ENCODE measurements at regions not wholly inside any gene's neighbourhood (a gene's known extent, or its start where the extent isn't known, plus 50 kb on each side); places are given as distances from the start of the nearest gene placed in this dataset.

DNA sequence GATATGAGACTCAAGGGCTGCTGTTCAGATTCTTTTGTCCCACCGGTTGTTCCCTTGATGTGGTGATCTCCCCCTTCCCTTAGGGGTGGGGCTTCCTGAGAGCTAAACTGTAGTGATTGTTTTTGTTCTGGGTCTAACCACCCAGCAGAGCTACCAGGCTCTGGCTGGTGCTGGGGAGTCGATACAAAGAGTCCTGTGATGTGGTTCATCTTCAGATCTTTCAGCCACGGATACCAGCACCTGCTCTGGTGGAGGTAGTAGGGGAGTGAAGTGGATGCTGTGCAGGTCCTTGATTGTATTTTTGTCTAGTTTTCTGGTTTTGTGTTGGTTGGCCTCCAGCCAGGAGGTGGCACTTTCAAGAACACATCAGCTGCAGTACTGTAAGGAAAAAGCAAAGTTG lies 801.6 kb downstream of the EPHA7 start:
- Histone ChIP-seq H3K4me3 (ENCODE audit: low read length) (no peak overlapping the region), H3K36me3 (replicated peaks; ENCODE audit: insufficient read depth, low read length) (no peaks in the 10 kb centered on the region)

DNA sequence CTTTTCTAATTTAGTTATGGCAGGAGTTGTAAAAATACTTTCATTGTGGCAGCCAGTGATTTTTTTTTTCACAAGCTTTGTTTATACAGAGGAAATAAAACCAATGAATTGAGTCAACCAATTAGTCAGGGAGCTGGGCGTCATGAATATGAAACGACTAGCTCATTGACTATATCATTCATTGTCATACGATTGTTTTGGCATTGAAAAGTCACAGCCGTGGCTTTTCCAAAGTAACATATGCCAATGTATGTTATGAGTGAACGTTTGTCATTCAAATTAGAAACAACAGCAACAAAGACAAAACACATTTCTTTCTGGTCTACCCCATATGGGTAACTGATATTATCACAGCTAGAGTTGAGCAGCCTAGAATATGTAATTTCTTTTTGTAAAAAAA lies 810.6 kb downstream of the EPHA7 start:
- Histone ChIP-seq H2AFZ (ENCODE audit: low read length) (no peak overlapping the region), H3K9me3 (replicated peaks; ENCODE audit: insufficient read depth, low read length) (no peaks in the 10 kb centered on the region), H3K9ac (ENCODE audit: low read length) (no peak overlapping the region), H3K79me2 (ENCODE audit: low read length) (no peaks in the 10 kb centered on the region), H4K20me1 (ENCODE audit: insufficient read depth, low read length) (no peaks in the 10 kb centered on the region), H3K36me3 (replicated peaks; ENCODE audit: insufficient read depth, low read length) (no peaks in the 10 kb centered on the region), H3K4me2 (ENCODE audit: low read depth, low read length) (no peak overlapping the region), H3K9me2 (replicated peaks; ENCODE audit: insufficient read depth, low read length) (no peaks in the 10 kb centered on the region; the same call in 1 of the 2 replicates), H3K4me1 (ENCODE audit: low read length) (no peaks in the 10 kb centered on the region), H3K27me3 (replicated peaks; ENCODE audit: insufficient read depth, low read length) (no peaks in the 10 kb centered on the region), H3K4me3 (ENCODE audit: low read length) (no peak overlapping the region), H3K27ac (ENCODE audit: low read length) (no peak overlapping the region), H3F3A (ENCODE audit: insufficient read depth, low read length) (no peaks in the 10 kb centered on the region)
- no peak for TF ChIP-seq EZH2phosphoT487 (IDR thresholded peaks at IDR 0.05; ENCODE audit: low read length)
- TF ChIP-seq, protein P1, sequence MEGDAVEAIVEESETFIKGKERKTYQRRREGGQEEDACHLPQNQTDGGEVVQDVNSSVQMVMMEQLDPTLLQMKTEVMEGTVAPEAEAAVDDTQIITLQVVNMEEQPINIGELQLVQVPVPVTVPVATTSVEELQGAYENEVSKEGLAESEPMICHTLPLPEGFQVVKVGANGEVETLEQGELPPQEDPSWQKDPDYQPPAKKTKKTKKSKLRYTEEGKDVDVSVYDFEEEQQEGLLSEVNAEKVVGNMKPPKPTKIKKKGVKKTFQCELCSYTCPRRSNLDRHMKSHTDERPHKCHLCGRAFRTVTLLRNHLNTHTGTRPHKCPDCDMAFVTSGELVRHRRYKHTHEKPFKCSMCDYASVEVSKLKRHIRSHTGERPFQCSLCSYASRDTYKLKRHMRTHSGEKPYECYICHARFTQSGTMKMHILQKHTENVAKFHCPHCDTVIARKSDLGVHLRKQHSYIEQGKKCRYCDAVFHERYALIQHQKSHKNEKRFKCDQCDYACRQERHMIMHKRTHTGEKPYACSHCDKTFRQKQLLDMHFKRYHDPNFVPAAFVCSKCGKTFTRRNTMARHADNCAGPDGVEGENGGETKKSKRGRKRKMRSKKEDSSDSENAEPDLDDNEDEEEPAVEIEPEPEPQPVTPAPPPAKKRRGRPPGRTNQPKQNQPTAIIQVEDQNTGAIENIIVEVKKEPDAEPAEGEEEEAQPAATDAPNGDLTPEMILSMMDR (IDR thresholded peaks at IDR 0.05; ENCODE audit: low read length): no peak
- TF ChIP-seq EZH2 (optimal IDR thresholded peaks at IDR 0.05; ENCODE audit: low read depth, low read length): no peak
- DNase-seq: no peak

More for the DNA sequence above, 801.6 kb downstream of the EPHA7 start:
- no peaks in the 10 kb centered on the region for H3K79me2 ChIP-seq (ENCODE audit: low read length)
- H3K9me3 ChIP-seq (replicated peaks; ENCODE audit: insufficient read depth, low read length): no peaks in the 10 kb centered on the region
- H2AFZ ChIP-seq (ENCODE audit: low read length): no peak overlapping the region
- no peaks in the 10 kb centered on the region for H3K9me2 ChIP-seq (replicated peaks; ENCODE audit: insufficient read depth, low read length)
- TF ChIP-seq, protein P1 (IDR thresholded peaks at IDR 0.05; ENCODE audit: low read length): no peak
- TF ChIP-seq EZH2 (optimal IDR thresholded peaks at IDR 0.05; ENCODE audit: low read depth, low read length): no peak
- TF ChIP-seq EZH2phosphoT487 (IDR thresholded peaks at IDR 0.05; ENCODE audit: low read length): no peak
- no peaks in the 10 kb centered on the region for H4K20me1 ChIP-seq (ENCODE audit: insufficient read depth, low read length)
- no peak for DNase-seq
- no peaks in the 10 kb centered on the region for H3K4me1 ChIP-seq (ENCODE audit: low read length)
- H3K9ac ChIP-seq (ENCODE audit: low read length): no peak overlapping the region
- H3K27me3 ChIP-seq (replicated peaks; ENCODE audit: insufficient read depth, low read length): no peaks in the 10 kb centered on the region
- H3K27ac ChIP-seq (ENCODE audit: low read length): no peak overlapping the region
- H3F3A ChIP-seq (ENCODE audit: insufficient read depth, low read length): no peaks in the 10 kb centered on the region
- H3K4me2 ChIP-seq (ENCODE audit: low read depth, low read length): no peak overlapping the region

DNA sequence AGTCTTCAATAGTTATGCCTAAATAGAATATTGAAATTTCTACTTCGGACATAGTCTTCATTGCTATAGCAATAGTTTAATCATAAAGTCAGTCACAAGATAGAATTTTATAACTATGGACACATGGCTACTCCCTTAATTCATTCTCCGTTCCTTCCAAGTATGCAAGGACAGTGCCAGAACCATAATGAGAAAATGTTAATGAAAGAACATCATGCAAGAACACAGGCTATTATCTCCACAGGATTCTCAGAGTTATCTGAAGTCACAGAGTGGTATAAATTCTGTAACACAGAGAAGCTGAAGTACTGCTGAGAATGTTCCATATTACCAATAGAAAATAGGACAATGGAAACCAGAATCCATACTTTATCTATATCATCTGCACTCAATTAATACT lies 826.2 kb downstream of the EPHA7 start:
- Histone ChIP-seq H3K9me2 (replicated peaks; ENCODE audit: insufficient read depth, low read length) (no peaks in the 10 kb centered on the region), H3K9me3 (replicated peaks; ENCODE audit: insufficient read depth, low read length) (no peaks in the 10 kb centered on the region), H3K79me2 (ENCODE audit: low read length) (no peaks in the 10 kb centered on the region), H3K4me3 (ENCODE audit: low read length) (no peak overlapping the region), H3K27ac (ENCODE audit: low read length) (no peak overlapping the region), H3K27me3 (replicated peaks; ENCODE audit: insufficient read depth, low read length) (no peaks in the 10 kb centered on the region), H4K20me1 (ENCODE audit: insufficient read depth, low read length) (no peaks in the 10 kb centered on the region), H3K36me3 (replicated peaks; ENCODE audit: insufficient read depth, low read length) (no peaks in the 10 kb centered on the region), H3F3A (ENCODE audit: insufficient read depth, low read length) (no peaks in the 10 kb centered on the region), H3K4me1 (ENCODE audit: low read length) (no peaks in the 10 kb centered on the region), H2AFZ (ENCODE audit: low read length) (no peak overlapping the region), H3K4me2 (ENCODE audit: low read depth, low read length) (no peak overlapping the region), H3K9ac (ENCODE audit: low read length) (no peak overlapping the region)
- no peak for DNase-seq
- TF ChIP-seq, protein P1 (IDR thresholded peaks at IDR 0.05; ENCODE audit: low read length): no peak

All from MM.1S (cell line).